Colonic mucosa (tissue), 4 donors: ENCODE measurements at regions not wholly inside any gene's neighbourhood (a gene's known extent, or its start where the extent isn't known, plus 50 kb on each side); places are given as distances from the start of the nearest gene placed in this dataset.

Experiments used
- DNase-seq: peaks from one replicate; pipeline ENCODE4 v3.0.0-alpha.2; 2020
- H3K27ac ChIP-seq: fragments of 200-600 bp; one replicate; pipeline ENCODE4 v1.8.0; 2021
- H3K27me3 ChIP-seq: fragments of 200-600 bp; one replicate; pipeline ENCODE4 v1.8.0; 2021
- H3K36me3 ChIP-seq: fragments of 200-600 bp; one replicate; pipeline ENCODE4 v1.8.0; 2021
- H3K4me1 ChIP-seq: fragments of 200-600 bp; one replicate; pipeline ENCODE4 v1.8.0; 2021; ENCODE audit warnings: mild to moderate bottlenecking
- H3K4me3 ChIP-seq: fragments of 200-600 bp; one replicate; pipeline ENCODE4 v1.8.0; 2021
- H3K9ac ChIP-seq, 2 donors: one replicate each; pipeline ENCODE4 v1.7.0; 2013; ENCODE audit warnings: control low read depth in 2 of 2, low read depth in 2 of 2, low read length in 2 of 2
- H3K9me3 ChIP-seq: fragments of 200-600 bp; one replicate; pipeline ENCODE4 v1.8.0; 2021
- intact Hi-C: fragments of 100-400 bp; cut with DNase I; formaldehyde crosslinking; loops from one replicate; pipeline ENCODE4 v1.14.1; 2022
- TF ChIP-seq, protein P1 (sequence below): fragments of 200-600 bp; IDR thresholded peaks from one replicate; pipeline ENCODE4 v1.8.0; 2022; ENCODE audit warnings: antibody characterized with exemption, mild to moderate bottlenecking
- donor health status: healthy.
- donor health status: DM: no; HTN: no; CAD: no.
- donor health status: DM: no; HTN: no; CAD: no.

DNA sequence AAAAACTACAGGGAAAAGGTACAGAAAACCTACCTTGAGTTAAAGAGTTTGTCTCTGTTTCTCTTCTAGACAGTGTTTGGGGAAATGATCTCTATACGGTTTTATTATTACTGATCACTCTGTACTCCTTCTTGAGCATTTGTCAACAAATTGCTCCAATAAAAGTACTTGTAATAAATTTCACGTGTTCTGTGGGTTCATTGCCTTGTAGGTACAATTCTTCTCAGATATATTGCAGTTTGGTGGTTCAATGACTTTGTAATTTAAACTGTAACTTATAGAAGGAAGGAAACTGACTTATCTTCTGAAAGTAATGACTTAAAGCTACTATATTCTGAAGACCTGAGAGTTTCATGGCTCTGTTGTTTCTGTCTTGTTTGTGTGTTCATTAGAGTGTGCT lies 319.9 kb upstream of the PCSK5 start:
- DNase-seq = no peak
- no peak overlapping the region for H3K27ac ChIP-seq

DNA sequence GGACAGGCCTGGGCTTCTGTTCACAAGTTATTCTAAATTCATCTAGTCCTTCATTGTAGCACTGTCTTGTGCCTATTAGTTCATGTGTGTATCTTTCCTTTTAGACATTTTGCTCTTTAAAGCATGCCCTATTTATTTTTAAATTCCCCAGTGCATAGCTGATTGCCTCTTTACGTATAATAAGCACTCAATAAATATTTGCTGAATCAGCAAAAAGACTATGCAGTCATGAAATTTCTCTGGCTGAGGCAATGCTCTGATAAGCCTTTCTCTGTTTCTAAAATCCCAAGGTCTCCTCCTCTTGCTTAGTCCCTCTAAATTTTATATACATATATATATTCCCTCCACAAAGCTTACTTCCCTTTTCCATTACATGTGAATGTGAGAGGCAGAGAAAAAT lies 315.9 kb upstream of the PCSK5 start:
- TF ChIP-seq, protein P1, sequence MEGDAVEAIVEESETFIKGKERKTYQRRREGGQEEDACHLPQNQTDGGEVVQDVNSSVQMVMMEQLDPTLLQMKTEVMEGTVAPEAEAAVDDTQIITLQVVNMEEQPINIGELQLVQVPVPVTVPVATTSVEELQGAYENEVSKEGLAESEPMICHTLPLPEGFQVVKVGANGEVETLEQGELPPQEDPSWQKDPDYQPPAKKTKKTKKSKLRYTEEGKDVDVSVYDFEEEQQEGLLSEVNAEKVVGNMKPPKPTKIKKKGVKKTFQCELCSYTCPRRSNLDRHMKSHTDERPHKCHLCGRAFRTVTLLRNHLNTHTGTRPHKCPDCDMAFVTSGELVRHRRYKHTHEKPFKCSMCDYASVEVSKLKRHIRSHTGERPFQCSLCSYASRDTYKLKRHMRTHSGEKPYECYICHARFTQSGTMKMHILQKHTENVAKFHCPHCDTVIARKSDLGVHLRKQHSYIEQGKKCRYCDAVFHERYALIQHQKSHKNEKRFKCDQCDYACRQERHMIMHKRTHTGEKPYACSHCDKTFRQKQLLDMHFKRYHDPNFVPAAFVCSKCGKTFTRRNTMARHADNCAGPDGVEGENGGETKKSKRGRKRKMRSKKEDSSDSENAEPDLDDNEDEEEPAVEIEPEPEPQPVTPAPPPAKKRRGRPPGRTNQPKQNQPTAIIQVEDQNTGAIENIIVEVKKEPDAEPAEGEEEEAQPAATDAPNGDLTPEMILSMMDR = no peak
- H3K36me3 ChIP-seq = no peaks in the 10 kb centered on the region
- no peak overlapping the region for H3K4me3 ChIP-seq
- H3K27me3 ChIP-seq = no peaks in the 10 kb centered on the region
- no peaks in the 10 kb centered on the region for H3K4me1 ChIP-seq
- H3K9me3 ChIP-seq = no peaks in the 10 kb centered on the region
- no peak overlapping the region for H3K9ac ChIP-seq
- H3K27ac ChIP-seq = no peak overlapping the region
- DNase-seq = no peak
- intact Hi-C loops = no loop called here

More for the DNA sequence above, 319.9 kb upstream of the PCSK5 start:
- Histone ChIP-seq H3K27me3 (no peaks in the 10 kb centered on the region), H3K4me1 (no peaks in the 10 kb centered on the region), H3K36me3 (no peaks in the 10 kb centered on the region), H3K4me3 (no peak overlapping the region), H3K9me3 (no peaks in the 10 kb centered on the region), H3K9ac (no peak overlapping the region)
- TF ChIP-seq, protein P1 = no peak
- intact Hi-C loops = no loop called here

DNA sequence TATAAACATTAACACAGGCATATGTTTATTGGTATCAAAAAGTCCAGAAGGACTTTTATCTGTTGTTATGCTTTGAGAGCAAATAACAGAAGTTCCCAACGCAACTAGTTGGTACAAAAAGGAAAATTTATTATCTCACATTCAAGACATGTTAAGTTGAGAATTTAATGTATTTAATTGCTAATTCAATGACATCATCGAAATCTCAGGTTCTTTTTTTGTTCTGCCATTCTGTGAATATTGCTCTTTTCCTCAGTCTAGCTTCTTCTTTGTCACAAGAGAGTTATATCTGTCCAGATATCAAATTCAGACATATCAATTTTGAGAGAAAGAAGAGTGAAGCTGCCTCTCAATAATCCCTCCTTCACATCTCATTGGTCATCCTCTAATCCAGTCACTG lies 307.6 kb upstream of the PCSK5 start:
- H3K4me3 ChIP-seq = no peak overlapping the region
- H3K4me1 ChIP-seq = no peaks in the 10 kb centered on the region
- no peaks in the 10 kb centered on the region for H3K36me3 ChIP-seq
- H3K27ac ChIP-seq = no peak overlapping the region
- intact Hi-C loops = no loop called here
- H3K9me3 ChIP-seq = no peaks in the 10 kb centered on the region
- no peak overlapping the region for H3K9ac ChIP-seq
- H3K27me3 ChIP-seq = no peaks in the 10 kb centered on the region
- TF ChIP-seq, protein P1 = no peak
- no peak for DNase-seq

DNA sequence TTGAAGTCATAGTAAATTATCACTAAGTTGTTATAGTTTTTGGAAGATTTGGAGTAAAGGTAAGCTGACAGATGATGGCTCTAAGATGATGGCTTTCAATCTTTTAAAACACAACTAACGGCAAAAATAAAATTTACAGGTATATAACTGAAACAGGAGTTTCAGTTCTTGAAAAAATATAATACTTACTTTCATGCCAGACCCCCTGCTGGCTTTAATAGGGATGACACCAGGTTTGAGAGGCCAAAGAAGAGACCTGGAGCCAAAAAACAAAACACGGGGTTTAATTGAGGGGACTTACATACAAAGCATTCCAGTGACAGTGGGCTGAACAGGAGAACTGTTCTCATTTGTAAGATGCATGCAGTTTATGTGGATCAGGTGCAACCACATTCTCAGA lies 301.7 kb upstream of the PCSK5 start:
- H3K9me3 ChIP-seq = no peaks in the 10 kb centered on the region
- TF ChIP-seq, protein P1 = no peak
- H3K4me3 ChIP-seq = no peak overlapping the region
- H3K9ac ChIP-seq = no peak overlapping the region
- no peaks in the 10 kb centered on the region for H3K36me3 ChIP-seq
- intact Hi-C loops = no loop called here
- no peaks in the 10 kb centered on the region for H3K4me1 ChIP-seq
- no peak for DNase-seq
- no peak overlapping the region for H3K27ac ChIP-seq
- no peaks in the 10 kb centered on the region for H3K27me3 ChIP-seq

DNA sequence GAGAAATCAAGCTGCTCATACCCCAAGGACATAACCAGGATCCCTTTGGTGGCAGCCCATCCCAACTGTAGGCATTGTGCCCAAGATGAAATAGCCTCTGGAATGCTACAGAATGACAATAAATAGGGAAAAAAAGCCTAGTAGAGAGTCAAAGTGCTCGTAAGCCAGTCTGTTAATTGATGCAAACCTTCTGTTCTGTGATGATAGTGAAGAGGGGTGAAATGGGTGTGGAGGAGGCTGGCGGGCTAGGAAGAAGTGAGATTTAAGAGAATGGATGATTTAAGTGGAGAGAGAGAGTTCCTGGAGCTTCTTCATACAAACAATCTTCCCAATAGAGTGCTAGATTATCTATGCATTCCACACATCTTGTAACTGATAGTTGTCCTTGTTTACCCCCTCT lies 301.0 kb upstream of the PCSK5 start:
- H3K9ac ChIP-seq = no peak overlapping the region
- DNase-seq = no peak
- TF ChIP-seq, protein P1 = no peak
- no peaks in the 10 kb centered on the region for H3K4me1 ChIP-seq
- no peaks in the 10 kb centered on the region for H3K36me3 ChIP-seq
- intact Hi-C loops = no loop called here
- H3K4me3 ChIP-seq = no peak overlapping the region
- no peak overlapping the region for H3K27ac ChIP-seq
- H3K9me3 ChIP-seq = no peaks in the 10 kb centered on the region
- no peaks in the 10 kb centered on the region for H3K27me3 ChIP-seq

DNA sequence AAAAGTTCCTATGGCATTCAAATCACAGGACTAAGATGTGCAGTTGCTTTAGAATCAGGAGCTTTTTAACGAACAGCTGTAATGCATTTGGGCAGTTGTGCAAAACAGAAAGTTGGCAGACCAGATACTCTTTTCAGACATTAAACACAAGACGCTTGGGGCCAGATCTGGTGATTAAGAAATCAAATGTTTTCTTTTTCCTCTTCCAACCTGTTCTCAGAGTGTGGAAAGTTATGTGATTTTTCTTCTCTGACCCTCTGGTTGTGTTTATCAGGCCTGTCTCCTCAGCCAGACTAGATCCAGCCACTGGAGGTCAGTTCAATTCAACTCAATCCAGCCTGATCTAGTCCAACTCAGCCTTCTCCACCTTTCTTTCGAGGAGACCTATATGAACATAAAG lies 298.5 kb upstream of the PCSK5 start:
- Histone ChIP-seq H3K9ac (no peak overlapping the region), H3K4me1 (no peaks in the 10 kb centered on the region), H3K36me3 (no peaks in the 10 kb centered on the region), H3K27me3 (no peaks in the 10 kb centered on the region), H3K9me3 (no peaks in the 10 kb centered on the region), H3K27ac (no peak overlapping the region), H3K4me3 (no peak overlapping the region)
- TF ChIP-seq, protein P1 = no peak
- intact Hi-C loops = no loop called here
- DNase-seq = no peak
